SJSA1 (cell line): ENCODE measurements at regions not wholly inside any gene's neighbourhood (a gene's known extent, or its start where the extent isn't known, plus 50 kb on each side); places are given as distances from the start of the nearest gene placed in this dataset.

Source experiments
- DNase-seq, 2 experiments: peaks; one replicate each; pipeline ENCODE4 v3.0.0-alpha.2; 2015 to 2020; ENCODE audit warnings: low spot score in 2 of 2, low read depth in 1 of 2
- H3K27ac ChIP-seq: fragments of 250-450 bp; sonication (Bioruptor Pico); 2 replicates; pipeline ENCODE4 v1.5.1; 2020; ENCODE audit warnings: mild to moderate bottlenecking, moderate library complexity
- H3K27me3 ChIP-seq: fragments of 250-450 bp; sonication (Bioruptor Pico); replicated peaks from 2 replicates; pipeline ENCODE4 v1.5.1; 2020; ENCODE audit warnings: mild to moderate bottlenecking, moderate library complexity
- H3K36me3 ChIP-seq: fragments of 250-450 bp; sonication (Bioruptor Pico); 2 replicates; pipeline ENCODE4 v1.5.1; 2020; ENCODE audit warnings: mild to moderate bottlenecking
- H3K4me1 ChIP-seq: fragments of 250-450 bp; sonication (Bioruptor Pico); replicated peaks from 2 replicates; pipeline ENCODE4 v1.6.1; 2021; ENCODE audit warnings: mild to moderate bottlenecking
- H3K4me3 ChIP-seq: fragments of 250-450 bp; sonication (Bioruptor Pico); 2 replicates; pipeline ENCODE4 v1.5.1; 2020; ENCODE audit warnings: mild to moderate bottlenecking
- H3K9me3 ChIP-seq: fragments of 250-450 bp; sonication (Bioruptor Pico); replicated peaks from 2 replicates; pipeline ENCODE4 v1.5.1; 2020; ENCODE audit warnings: mild to moderate bottlenecking

- Histone ChIP-seq H3K4me3 (no peak overlapping the region), H3K27me3 (no peaks in the 10 kb centered on the region), H3K27ac (no peak overlapping the region), H3K36me3 (no peaks in the 10 kb centered on the region), H3K4me1 (peaks cover 17% of the 10 kb centered on the region), H3K9me3 (no peaks in the 10 kb centered on the region)
- no peak for DNase-seq
Observed at GRCh38 chr16:72244853-72245252, 72.9 kb upstream of the PMFBP1 start.

DNA sequence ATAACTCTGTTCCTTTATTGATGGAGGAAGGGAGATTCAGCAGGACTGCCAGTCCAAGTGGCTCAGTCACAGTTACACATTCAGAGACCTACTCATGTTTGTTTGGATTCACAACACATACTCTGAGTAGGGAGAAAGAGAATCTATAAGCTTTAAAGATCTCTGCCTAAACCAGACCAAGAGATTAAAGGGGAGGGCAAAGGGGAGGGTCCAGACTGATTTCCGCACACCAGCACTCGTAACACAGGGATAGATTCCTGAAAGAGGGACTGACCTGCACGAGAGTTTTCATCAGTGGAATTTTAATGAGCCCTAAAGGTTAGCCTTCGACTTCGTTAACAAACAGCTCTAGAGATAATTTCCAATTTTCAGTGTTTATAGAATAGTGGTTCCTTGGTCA is 71.7 kb upstream of the PMFBP1 start:
- no peaks in the 10 kb centered on the region for H3K9me3 ChIP-seq
- no peak overlapping the region for H3K27ac ChIP-seq
- no peak overlapping the region for H3K4me3 ChIP-seq
- no peaks in the 10 kb centered on the region for H3K27me3 ChIP-seq
- H3K36me3 ChIP-seq, result no peaks in the 10 kb centered on the region
- peaks cover 15% of the 10 kb centered on the region for H3K4me1 ChIP-seq
- no peak for DNase-seq

GRCh38 chr16:72242757-72243156 is 70.8 kb upstream of the PMFBP1 start:
- Histone ChIP-seq H3K36me3 (no peaks in the 10 kb centered on the region), H3K27me3 (no peaks in the 10 kb centered on the region), H3K4me3 (no peak overlapping the region), H3K4me1 (peaks cover 6% of the 10 kb centered on the region), H3K9me3 (no peaks in the 10 kb centered on the region), H3K27ac (no peak overlapping the region)
- no peak for DNase-seq

DNA sequence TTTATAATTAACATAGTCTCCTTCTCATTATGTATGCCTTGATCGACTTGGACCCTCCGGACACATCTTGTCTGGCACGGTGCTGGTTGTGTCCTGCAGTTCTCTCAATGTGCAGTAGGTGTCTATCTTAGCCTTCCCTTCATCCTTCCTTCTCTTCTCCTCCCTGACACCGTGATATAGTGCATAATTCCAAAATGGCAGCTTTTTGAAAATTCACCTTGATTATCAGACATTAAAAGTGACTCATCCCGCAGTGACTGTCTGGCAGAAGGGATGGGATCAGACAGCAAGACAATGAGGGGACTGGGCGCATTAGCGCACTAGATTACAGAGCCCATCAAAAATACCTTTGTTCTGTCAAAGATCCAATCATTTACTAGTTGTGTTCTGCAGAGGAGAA is 70.0 kb upstream of the PMFBP1 start:
- H3K4me3 ChIP-seq, result no peak overlapping the region
- H3K4me1 ChIP-seq, result no peaks in the 10 kb centered on the region
- H3K27me3 ChIP-seq, result no peaks in the 10 kb centered on the region
- DNase-seq, result peak in 1 of 2 experiments; percentile 46
- no peak overlapping the region for H3K27ac ChIP-seq
- no peaks in the 10 kb centered on the region for H3K36me3 ChIP-seq
- H3K9me3 ChIP-seq, result no peaks in the 10 kb centered on the region

DNA sequence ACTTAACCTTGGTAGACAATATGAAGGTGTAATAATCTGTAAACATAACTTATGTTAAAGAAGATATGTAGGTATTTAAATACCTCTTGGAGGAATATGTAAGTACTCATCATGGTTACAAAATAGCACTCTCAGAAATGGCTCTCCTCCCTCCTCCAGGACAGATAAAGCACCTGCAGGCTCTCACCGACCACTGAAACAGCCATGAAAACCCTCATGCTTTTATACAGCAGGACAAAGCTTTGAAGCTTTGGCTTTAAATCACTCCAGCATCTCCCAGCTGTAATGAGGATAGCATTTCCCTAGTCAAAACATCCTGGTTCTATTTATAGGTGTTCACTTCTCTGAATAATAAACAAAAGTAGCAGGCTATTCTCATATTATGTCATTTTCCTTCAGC is 69.1 kb upstream of the PMFBP1 start:
- Histone ChIP-seq H3K36me3 (no peaks in the 10 kb centered on the region), H3K4me3 (no peak overlapping the region), H3K9me3 (no peaks in the 10 kb centered on the region), H3K4me1 (no peaks in the 10 kb centered on the region), H3K27ac (no peak overlapping the region), H3K27me3 (no peaks in the 10 kb centered on the region)
- no peak for DNase-seq

DNA sequence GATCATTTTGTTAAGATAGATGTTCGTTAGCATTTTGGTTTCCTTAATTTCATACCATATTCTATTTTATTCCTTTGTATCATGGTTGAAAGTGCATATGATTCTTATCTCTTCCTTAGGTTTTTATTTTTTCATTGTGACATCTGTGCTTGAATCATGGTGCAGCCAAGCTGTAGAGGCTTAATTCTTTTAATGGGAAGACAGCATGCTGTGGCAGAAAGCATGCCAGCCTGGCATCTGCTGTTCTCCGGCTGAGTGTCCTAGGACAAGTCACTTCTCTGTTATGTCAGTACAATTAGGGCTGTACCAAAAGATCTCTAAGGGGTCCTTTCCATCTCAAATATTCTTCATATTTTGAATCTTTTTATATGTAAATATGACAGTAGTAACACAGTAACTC is 68.5 kb upstream of the PMFBP1 start:
- H3K27me3 ChIP-seq, result no peaks in the 10 kb centered on the region
- no peaks in the 10 kb centered on the region for H3K4me1 ChIP-seq
- H3K4me3 ChIP-seq, result no peak overlapping the region
- no peaks in the 10 kb centered on the region for H3K36me3 ChIP-seq
- H3K9me3 ChIP-seq, result no peaks in the 10 kb centered on the region
- H3K27ac ChIP-seq, result no peak overlapping the region
- no peak for DNase-seq

DNA sequence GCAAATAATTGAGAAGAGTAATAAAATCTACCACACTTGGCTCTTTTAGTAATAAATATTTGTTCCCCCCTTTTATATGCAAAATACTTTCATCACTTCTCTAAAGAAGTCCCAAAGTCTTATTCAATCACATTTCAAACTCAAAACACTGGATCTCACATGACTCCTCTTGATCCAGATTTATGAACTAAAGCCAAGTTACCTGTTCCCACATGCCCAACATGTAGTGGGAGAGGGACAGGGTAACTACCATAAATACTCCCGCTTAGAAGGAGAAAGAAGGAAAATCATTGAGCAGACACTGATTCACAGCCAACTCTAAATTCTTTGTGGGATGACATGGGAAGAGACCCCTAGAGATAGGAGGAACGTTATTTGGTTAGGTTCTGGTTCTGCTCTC is 64.9 kb upstream of the PMFBP1 start:
- no peaks in the 10 kb centered on the region for H3K36me3 ChIP-seq

GRCh38 chr16:72234387-72234786 is 62.4 kb upstream of the PMFBP1 start:
- H3K4me1 ChIP-seq, result no peaks in the 10 kb centered on the region
- no peaks in the 10 kb centered on the region for H3K27me3 ChIP-seq
- H3K9me3 ChIP-seq, result no peaks in the 10 kb centered on the region
- no peaks in the 10 kb centered on the region for H3K36me3 ChIP-seq
- H3K4me3 ChIP-seq, result no peak overlapping the region
- no peak for DNase-seq
- no peak overlapping the region for H3K27ac ChIP-seq

More for the DNA sequence above, 64.9 kb upstream of the PMFBP1 start:
- Histone ChIP-seq H3K4me1 (no peaks in the 10 kb centered on the region), H3K4me3 (no peak overlapping the region), H3K27ac (no peak overlapping the region), H3K27me3 (no peaks in the 10 kb centered on the region), H3K9me3 (no peaks in the 10 kb centered on the region)
- DNase-seq, result no peak

GRCh38 chr16:72228014-72228413 is 56.1 kb upstream of the PMFBP1 start:
- H3K4me3 ChIP-seq, result no peak overlapping the region
- no peaks in the 10 kb centered on the region for H3K27me3 ChIP-seq
- no peaks in the 10 kb centered on the region for H3K36me3 ChIP-seq
- no peaks in the 10 kb centered on the region for H3K9me3 ChIP-seq
- no peak overlapping the region for H3K27ac ChIP-seq
- H3K4me1 ChIP-seq, result no peaks in the 10 kb centered on the region
- DNase-seq, result no peak

- H3K9me3 ChIP-seq, result no peaks in the 10 kb centered on the region
- no peaks in the 10 kb centered on the region for H3K27me3 ChIP-seq
- no peak for DNase-seq
- H3K36me3 ChIP-seq, result no peaks in the 10 kb centered on the region
- no peak overlapping the region for H3K27ac ChIP-seq
- H3K4me3 ChIP-seq, result no peak overlapping the region
- H3K4me1 ChIP-seq, result no peaks in the 10 kb centered on the region
Observed at GRCh38 chr16:72226136-72226535, 54.2 kb upstream of the PMFBP1 start.

DNA sequence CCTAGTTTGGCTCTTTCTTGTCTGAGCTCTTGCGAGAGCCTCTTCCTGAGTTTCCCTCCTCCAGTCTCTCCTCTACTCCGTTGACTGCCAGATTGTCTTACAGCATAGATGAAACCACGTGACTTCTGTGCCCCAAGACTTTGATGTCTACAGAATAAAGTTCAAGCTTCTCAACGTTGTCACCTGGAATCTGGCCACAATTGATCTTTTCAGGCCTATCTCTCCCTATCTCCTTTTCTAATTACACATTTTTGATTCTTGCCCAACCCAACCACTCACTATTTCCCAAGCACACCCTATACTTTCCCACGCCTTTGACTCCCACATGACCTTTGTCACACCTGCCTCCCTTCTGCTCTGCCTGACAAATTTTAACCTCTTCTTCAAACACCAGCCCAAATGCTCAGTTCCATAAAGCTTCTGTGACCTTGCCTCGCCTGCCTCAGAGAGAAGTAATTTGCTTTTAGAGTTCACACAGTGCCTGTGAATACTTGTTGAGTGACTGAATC is 52.4 kb upstream of the PMFBP1 start:
- Histone ChIP-seq H3K36me3 (no peaks in the 10 kb centered on the region), H3K27ac (no peak overlapping the region), H3K4me3 (no peak overlapping the region), H3K9me3 (no peaks in the 10 kb centered on the region), H3K4me1 (no peaks in the 10 kb centered on the region), H3K27me3 (no peaks in the 10 kb centered on the region)
- DNase-seq, result no peak

GRCh38 chr16:72222503-72222902 is 50.5 kb upstream of the PMFBP1 start:
- no peak for DNase-seq
- H3K36me3 ChIP-seq, result no peaks in the 10 kb centered on the region
- H3K27me3 ChIP-seq, result no peaks in the 10 kb centered on the region
- no peaks in the 10 kb centered on the region for H3K9me3 ChIP-seq
- H3K4me3 ChIP-seq, result no peak overlapping the region
- no peaks in the 10 kb centered on the region for H3K4me1 ChIP-seq
- H3K27ac ChIP-seq, result no peak overlapping the region
